ENCODE measurements at regions not wholly inside any gene's neighbourhood (a gene's known extent, or its start where the extent isn't known, plus 50 kb on each side); places are given as distances from the start of the nearest gene placed in this dataset.

DNA sequence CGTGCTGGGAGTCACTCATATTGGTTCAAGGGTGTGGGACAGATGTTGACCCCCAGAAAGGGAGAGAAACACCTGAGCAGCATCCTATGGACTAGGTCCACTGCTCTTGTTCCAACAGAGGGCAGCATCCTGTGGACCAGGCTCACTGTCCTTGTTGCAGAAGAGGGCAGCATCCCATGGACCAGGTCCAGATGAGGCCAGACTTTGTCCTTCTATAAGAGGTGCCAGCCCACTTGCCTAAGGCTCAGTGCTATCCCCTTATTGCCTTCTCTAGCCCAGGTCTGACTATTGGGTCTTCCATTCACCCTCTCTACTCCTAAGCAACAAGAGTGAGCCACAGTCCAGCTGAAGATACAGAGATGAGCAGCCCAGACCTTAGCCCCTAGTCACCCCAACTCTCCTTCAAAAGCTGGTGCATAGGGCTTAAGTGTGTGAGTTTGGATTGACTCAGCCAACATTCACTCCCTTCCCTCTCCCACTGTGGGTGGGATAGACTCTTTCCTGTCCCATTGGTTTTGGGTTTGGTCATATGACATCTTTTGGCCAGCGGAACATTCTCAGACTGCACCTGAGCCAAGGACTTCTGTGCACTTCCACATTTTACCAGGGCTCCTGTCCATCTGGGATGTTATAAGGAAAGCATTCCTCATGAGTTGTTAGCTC, 132.4 kb upstream of the GPC1 start:
- TF ChIP-seq, protein P1, sequence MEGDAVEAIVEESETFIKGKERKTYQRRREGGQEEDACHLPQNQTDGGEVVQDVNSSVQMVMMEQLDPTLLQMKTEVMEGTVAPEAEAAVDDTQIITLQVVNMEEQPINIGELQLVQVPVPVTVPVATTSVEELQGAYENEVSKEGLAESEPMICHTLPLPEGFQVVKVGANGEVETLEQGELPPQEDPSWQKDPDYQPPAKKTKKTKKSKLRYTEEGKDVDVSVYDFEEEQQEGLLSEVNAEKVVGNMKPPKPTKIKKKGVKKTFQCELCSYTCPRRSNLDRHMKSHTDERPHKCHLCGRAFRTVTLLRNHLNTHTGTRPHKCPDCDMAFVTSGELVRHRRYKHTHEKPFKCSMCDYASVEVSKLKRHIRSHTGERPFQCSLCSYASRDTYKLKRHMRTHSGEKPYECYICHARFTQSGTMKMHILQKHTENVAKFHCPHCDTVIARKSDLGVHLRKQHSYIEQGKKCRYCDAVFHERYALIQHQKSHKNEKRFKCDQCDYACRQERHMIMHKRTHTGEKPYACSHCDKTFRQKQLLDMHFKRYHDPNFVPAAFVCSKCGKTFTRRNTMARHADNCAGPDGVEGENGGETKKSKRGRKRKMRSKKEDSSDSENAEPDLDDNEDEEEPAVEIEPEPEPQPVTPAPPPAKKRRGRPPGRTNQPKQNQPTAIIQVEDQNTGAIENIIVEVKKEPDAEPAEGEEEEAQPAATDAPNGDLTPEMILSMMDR (IDR thresholded peaks at IDR 0.05; ENCODE audit: low read depth, low read length): no peak
- DNase-seq (ENCODE audit: low read depth in 2 of 2): no peak
- no peak overlapping the region for H3K4me3 ChIP-seq (replicated peaks in 1 of 2; ENCODE audit: low read depth in 2 of 2, low read length in 2 of 2)

DNA sequence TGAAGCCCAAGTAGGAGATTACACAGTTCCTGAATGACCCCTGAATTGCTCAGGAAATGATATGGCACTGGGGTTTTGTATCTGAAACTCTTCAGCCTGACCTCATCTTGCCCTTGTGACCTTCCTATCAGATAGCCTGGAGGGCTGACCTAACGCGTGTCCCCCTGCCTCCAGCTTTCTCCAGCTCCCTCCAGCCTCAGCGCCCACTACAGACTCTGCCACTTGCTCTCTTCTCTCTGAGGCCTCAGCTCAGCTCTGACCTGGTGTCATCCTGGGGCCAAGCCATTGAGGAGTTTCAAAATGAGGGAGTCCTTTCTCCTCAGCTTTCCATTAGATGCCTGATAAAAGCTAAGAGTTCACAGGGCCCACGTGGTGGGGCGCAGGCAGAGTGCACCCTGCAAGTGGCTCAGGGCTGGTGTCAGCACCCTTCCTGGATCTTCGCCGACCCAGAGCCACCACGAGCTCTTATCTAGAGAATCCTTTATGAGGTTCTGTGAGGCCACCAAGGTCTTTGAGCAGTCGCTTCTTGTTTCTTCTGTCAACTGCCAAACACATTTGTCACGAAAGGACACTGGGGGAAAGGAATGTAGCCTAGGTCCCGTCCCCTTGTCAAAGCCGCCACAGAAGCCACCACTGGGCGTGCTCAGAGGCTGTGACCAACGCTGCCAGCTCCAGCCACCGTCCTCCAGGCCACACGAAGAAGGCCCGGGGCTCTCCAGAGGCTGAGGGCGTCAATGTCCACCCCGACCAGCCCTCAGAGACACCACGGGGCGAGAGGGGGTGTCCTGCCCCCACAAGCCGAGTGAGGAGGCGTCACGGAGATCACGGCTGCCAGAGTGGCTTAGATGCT, 131.3 kb upstream of the GPC1 start:
- no peak overlapping the region for H3K4me3 ChIP-seq (replicated peaks in 1 of 2; ENCODE audit: low read depth in 2 of 2, low read length in 2 of 2)
- DNase-seq (ENCODE audit: low read depth in 2 of 2): no peak
- TF ChIP-seq, protein P1 (IDR thresholded peaks at IDR 0.05; ENCODE audit: low read depth, low read length): no peak

DNA sequence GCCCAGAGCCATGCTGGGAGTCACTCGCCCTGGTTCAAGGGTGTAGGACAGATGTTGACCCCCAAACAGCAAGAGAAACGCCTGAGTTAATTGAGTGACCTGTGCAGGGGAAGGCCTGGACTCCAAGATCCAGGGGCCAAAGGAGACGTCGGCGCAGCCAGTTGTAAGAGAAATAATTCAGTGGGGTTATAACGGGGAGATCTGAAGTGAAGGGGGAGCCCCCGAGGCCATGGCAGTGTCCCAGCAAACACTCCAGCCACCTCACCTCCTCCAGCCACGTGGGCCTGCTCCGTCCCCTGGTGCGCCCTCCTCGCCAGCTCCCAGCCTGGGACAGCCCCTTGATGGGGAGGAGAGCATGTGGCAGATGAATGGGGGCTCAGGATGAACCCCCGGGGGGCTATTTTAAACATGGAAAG, 130.7 kb upstream of the GPC1 start:
- no peak overlapping the region for H3K4me3 ChIP-seq (replicated peaks in 1 of 2; ENCODE audit: low read depth in 2 of 2, low read length in 2 of 2)
- no peak for DNase-seq (ENCODE audit: low read depth in 2 of 2)
- TF ChIP-seq, protein P1 (IDR thresholded peaks at IDR 0.05; ENCODE audit: low read depth, low read length): no peak

DNA sequence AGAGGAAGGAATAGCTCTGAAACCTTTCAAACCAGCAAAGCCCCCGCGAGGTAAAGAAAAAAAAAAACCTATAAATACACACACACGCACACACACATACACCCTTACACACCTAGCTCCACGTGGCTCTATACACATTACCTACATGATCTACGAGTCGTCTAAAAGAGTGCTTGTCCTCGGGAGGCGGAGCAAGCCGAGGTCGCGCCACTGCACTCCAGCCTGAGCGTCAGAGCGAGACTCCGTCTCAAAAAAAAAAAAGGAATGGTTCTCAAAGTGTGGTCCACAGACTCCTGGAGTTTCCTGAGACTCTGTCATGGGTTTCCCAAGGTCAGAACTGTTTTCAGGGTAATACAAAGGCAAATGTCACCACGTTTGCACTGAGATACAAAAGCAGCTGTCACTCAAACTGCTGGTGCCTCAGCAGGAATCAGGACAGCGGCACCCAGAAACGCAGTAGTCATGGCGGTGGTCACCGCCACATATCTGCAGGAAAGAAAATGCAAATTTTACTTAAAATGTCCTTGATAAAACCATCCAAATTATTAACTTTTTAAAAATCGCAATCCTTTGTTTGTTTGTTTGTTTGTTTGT, 130.0 kb upstream of the GPC1 start:
- TF ChIP-seq, protein P1 (IDR thresholded peaks at IDR 0.05; ENCODE audit: low read depth, low read length): no peak
- H3K4me3 ChIP-seq (replicated peaks in 1 of 2; ENCODE audit: low read depth in 2 of 2, low read length in 2 of 2): no peak overlapping the region
- DNase-seq (ENCODE audit: low read depth in 2 of 2): no peak

DNA sequence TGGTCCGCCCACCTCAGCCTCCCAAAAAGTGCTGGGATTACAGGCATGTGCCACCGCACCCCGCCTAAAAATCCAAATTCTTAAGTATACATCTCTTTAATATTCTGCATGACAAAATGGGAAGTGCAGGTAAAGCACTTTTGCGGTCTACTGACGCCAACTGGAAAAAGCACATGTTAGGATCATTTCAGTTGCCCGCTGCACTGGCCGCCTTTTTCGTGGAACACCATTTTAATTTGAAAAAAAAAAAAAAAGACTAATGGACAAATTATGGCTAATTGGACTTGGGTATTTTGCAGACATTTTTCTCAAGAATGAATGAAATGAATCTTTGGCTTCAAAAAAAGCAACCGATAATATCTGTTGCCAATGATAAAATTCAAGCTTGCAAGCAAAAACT, 129.3 kb upstream of the GPC1 start:
- DNase-seq (ENCODE audit: low read depth in 2 of 2): no peak
- H3K4me3 ChIP-seq (replicated peaks in 1 of 2; ENCODE audit: low read depth in 2 of 2, low read length in 2 of 2): no peak overlapping the region
- TF ChIP-seq, protein P1 (IDR thresholded peaks at IDR 0.05; ENCODE audit: low read depth, low read length): no peak

DNA sequence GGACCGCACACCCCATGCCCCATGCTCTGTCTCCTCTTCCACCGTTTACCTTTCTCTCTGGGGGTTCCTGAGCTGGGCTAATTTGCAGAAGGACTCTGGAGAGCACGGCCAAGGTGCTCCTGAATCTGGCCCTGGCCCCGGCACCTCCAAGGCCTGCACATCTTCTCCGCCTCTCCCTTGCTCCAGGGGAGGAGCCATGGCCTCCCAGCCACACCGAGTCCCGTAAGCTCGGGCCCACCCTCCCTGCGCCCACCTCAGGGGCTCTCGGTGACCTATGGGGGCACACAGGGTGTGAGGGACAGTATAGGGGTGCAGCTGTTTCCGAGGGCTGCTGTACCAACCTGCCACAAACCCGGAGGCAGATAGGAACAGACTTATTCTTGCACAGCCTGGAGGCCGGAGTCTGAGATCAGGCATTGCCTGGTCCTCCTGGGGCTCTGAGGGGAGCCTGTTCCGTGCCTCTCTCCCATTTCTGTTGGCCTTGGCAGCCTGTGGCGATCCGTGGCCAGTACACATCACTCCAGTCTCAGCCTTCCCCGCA, 127.3 kb upstream of the GPC1 start:
- H3K4me3 ChIP-seq (replicated peaks in 1 of 2; ENCODE audit: low read depth in 2 of 2, low read length in 2 of 2): no peak overlapping the region
- no peak for DNase-seq (ENCODE audit: low read depth in 2 of 2)
- TF ChIP-seq, protein P1 (IDR thresholded peaks at IDR 0.05; ENCODE audit: low read depth, low read length): no peak
